Omental fat pad (tissue), 3 donors: ENCODE measurements at regions not wholly inside any gene's neighbourhood (a gene's known extent, or its start where the extent isn't known, plus 50 kb on each side); places are given as distances from the start of the nearest gene placed in this dataset.
"Not testable (repeated sequence)": the region's sequence is repeated elsewhere in the genome, so short reads cannot be mapped to it uniquely, and the experiment has no call there.

Experiments used
- ATAC-seq: fragments of 150-250 bp; one replicate; pipeline ENCODE4 v1.9.1; 2016; ENCODE audit warnings: mild to moderate bottlenecking, moderate library complexity; ENCODE audit not compliant: low FRiP score
- DNase-seq: peaks from one replicate; pipeline ENCODE4 v3.0.0-alpha.2; 2019; ENCODE audit warnings: low spot score
- CTCF ChIP-seq, 3 donors: fragments of 450-650 bp; IDR thresholded peaks; one replicate each; pipeline ENCODE4 v1.5.1; 2016 to 2017; ENCODE audit warnings: antibody characterized with exemption in 3 of 3, mild to moderate bottlenecking in 3 of 3, moderate library complexity in 2 of 3

DNA sequence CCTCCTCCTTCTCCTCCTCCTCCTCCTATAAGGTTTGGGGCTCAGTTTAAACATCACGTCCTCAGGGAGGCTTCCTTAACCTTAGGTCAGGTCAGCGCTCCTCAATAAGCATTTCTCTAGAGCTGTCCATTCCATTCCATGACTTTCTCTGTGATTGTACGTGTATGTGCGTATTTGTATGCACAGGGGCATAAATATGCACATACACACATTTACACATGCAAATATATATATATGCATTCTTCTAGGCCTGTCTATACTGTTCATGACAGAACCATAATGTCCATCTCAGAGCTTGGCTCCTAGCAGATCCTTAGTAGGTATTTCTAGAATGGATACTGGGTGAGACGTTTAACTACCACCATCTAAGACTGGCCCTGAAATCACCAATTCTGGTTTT is 258.6 kb downstream of the STIM2 start:
- DNase-seq, result no peak
- no peak for ATAC-seq
- TF ChIP-seq CTCF (IDR thresholded peaks at IDR 0.05), result no peak

DNA sequence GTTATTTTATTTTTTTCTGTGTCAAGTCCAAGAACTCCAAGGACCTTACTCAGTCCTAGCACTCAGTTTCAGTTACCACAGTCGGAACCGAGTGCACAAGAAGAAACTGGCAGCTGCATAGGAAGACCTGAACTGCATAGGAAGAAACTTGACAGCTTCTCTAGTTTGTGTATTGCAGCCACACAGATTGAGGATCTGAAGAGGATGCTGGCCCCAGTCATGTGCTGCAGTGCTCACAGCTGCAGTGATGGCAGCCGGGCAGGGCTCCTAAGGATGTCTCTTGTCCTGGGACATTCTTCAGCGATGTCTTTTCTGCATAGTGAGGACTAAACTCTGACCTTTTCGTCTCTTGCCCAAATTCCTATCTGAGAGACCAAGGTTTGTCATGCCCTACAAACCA is 261.2 kb downstream of the STIM2 start:
- ATAC-seq, result no peak
- TF ChIP-seq CTCF (IDR thresholded peaks at IDR 0.05), result no peak
- DNase-seq, result no peak

- TF ChIP-seq CTCF (IDR thresholded peaks at IDR 0.05), result no peak
- DNase-seq (no peak), ATAC-seq (no peak)
Measured at GRCh38 chr4:27123123-27123768, 262.6 kb downstream of the STIM2 start.

GRCh38 chr4:27123769-27124124 is 263.1 kb downstream of the STIM2 start:
- DNase-seq (no peak), ATAC-seq (no peak)
- TF ChIP-seq CTCF (IDR thresholded peaks at IDR 0.05), result no peak

GRCh38 chr4:27126895-27127294 is 266.3 kb downstream of the STIM2 start:
- not testable (repeated sequence) for DNase-seq, ATAC-seq

- TF ChIP-seq CTCF (IDR thresholded peaks at IDR 0.05), result no peak
- ATAC-seq (no peak), DNase-seq (no peak)
Measured at GRCh38 chr4:27128443-27128842, 267.8 kb downstream of the STIM2 start.

DNA sequence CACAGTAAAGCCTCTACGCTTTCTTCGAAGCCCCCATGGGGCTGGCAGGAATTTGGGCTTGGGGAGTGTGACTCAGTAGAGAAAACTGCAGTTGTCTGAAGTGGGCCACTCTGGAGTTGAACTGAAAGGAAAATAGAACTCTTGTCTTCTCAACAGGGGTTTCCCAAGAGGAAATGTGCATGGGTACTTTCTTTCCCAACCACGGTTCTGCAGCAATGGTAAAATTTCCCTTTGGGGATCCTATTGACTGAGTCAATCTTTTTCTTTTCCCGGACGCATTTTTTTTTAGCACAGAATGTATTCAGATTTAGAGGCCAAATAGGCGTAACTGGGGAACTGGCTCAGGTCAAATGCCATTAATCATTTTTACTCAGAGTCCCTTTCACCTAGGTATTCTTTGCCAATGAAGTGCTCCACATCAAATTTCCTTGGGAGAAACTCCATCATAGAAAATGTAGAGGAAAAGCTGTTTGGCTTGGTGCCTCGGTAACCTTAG is 269.3 kb downstream of the STIM2 start:
- no peak for ATAC-seq
- no peak for TF ChIP-seq CTCF (IDR thresholded peaks at IDR 0.05)
- DNase-seq, result no peak
